Neural progenitor cell (in vitro differentiated cells): ENCODE measurements at regions not wholly inside any gene's neighbourhood (a gene's known extent, or its start where the extent isn't known, plus 50 kb on each side); places are given as distances from the start of the nearest gene placed in this dataset.

ENCODE experiments used
- DNase-seq: peaks from one replicate; pipeline ENCODE4 v3.0.0-alpha.2; 2016; ENCODE audit warnings: low spot score
- H2AFZ ChIP-seq: fragments of 200-600 bp; sonication (generic); replicated peaks from 2 replicates; pipeline ENCODE4 v1.6.1; 2016; ENCODE audit warnings: antibody characterized with exemption
- H3F3A ChIP-seq: fragments of 200-600 bp; sonication (generic); 2 replicates; pipeline ENCODE4 v1.6.1; 2016; ENCODE audit warnings: antibody characterized with exemption, low read depth
- H3K27ac ChIP-seq: fragments of 200-600 bp; sonication (generic); 2 replicates; pipeline ENCODE4 v1.5.1; 2016; ENCODE audit warnings: mild to moderate bottlenecking
- H3K27me3 ChIP-seq: fragments of 200-600 bp; sonication (generic); 2 replicates; pipeline ENCODE4 v1.6.1; 2016; ENCODE audit warnings: mild to moderate bottlenecking, moderate library complexity
- H3K36me3 ChIP-seq: fragments of 200-600 bp; sonication (generic); 2 replicates; pipeline ENCODE4 v1.5.1; 2016
- H3K4me1 ChIP-seq: fragments of 200-600 bp; sonication (generic); 2 replicates; pipeline ENCODE4 v1.6.1; 2016; ENCODE audit warnings: mixed run types
- H3K4me2 ChIP-seq: fragments of 200-600 bp; sonication (generic); 2 replicates; pipeline ENCODE4 v1.6.1; 2016
- H3K4me3 ChIP-seq: fragments of 200-600 bp; sonication (generic); 2 replicates; pipeline ENCODE4 v1.5.1; 2016
- H3K79me2 ChIP-seq: fragments of 200-600 bp; sonication (generic); 2 replicates; pipeline ENCODE4 v1.6.1; 2016; ENCODE audit warnings: low read depth
- H3K9ac ChIP-seq: fragments of 200-600 bp; sonication (generic); 2 replicates; pipeline ENCODE4 v1.6.1; 2016
- H3K9me3 ChIP-seq: fragments of 200-600 bp; sonication (generic); 2 replicates; pipeline ENCODE4 v1.5.1; 2016; ENCODE audit warnings: low read depth
- H4K20me1 ChIP-seq: fragments of 200-600 bp; sonication (generic); 2 replicates; pipeline ENCODE4 v1.6.1; 2016; ENCODE audit warnings: low read depth
- H3K27ac Mint-ChIP-seq: 3 replicates; pipeline ENCODE4 v1.8.0; 2021; ENCODE audit warnings: mixed read lengths
- H3K27me3 Mint-ChIP-seq: 2 replicates; pipeline ENCODE4 v1.8.0; 2022; ENCODE audit warnings: low read depth, mild to moderate bottlenecking, inconsistent platforms, moderate library complexity, mixed read lengths; ENCODE audit not compliant: insufficient read depth
- H3K36me3 Mint-ChIP-seq: 3 replicates; pipeline ENCODE4 v1.8.0; 2021; ENCODE audit warnings: mixed read lengths
- H3K4me1 Mint-ChIP-seq: 3 replicates; pipeline ENCODE4 v1.8.0; 2021; ENCODE audit warnings: mixed read lengths
- H3K4me3 Mint-ChIP-seq: 3 replicates; pipeline ENCODE4 v1.8.0; 2021; ENCODE audit warnings: mild to moderate bottlenecking, moderate library complexity, mixed read lengths
- H3K9me3 Mint-ChIP-seq: 3 replicates; pipeline ENCODE4 v1.8.0; 2020; ENCODE audit warnings: mixed read lengths
- EZH2 ChIP-seq: fragments of 200-600 bp; sonication (generic); IDR thresholded peaks from 2 replicates; pipeline ENCODE4 v1.6.1; 2017; ENCODE audit warnings: antibody characterized with exemption, mild to moderate bottlenecking, moderate library complexity
- EZH2phosphoT487 ChIP-seq: fragments of 200-600 bp; sonication (generic); IDR thresholded peaks from 2 replicates; pipeline ENCODE4 v1.6.1; 2017; ENCODE audit warnings: antibody characterized with exemption
- TF ChIP-seq, protein P1 (sequence below): fragments of 200-600 bp; sonication (generic); IDR thresholded peaks from 2 replicates; pipeline ENCODE4 v1.5.1; 2017; ENCODE audit warnings: antibody characterized with exemption, mild to moderate bottlenecking

GRCh38 chr17:77297693-77298666 lies 157.2 kb downstream of the SEC14L1 start:
- Mint-ChIP-seq H3K4me1 (peaks cover 2% of the 10 kb centered on the region), H3K4me3 (no peak overlapping the region), H3K36me3 (no peaks in the 10 kb centered on the region), H3K27me3 (peaks cover 7% of the 10 kb centered on the region), H3K27ac (no peak overlapping the region), H3K9me3 (no peaks in the 10 kb centered on the region)
- H2AFZ ChIP-seq = no peak overlapping the region
- no peak overlapping the region for H3K4me2 ChIP-seq
- H3K9me3 ChIP-seq = no peaks in the 10 kb centered on the region
- TF ChIP-seq, protein P1, sequence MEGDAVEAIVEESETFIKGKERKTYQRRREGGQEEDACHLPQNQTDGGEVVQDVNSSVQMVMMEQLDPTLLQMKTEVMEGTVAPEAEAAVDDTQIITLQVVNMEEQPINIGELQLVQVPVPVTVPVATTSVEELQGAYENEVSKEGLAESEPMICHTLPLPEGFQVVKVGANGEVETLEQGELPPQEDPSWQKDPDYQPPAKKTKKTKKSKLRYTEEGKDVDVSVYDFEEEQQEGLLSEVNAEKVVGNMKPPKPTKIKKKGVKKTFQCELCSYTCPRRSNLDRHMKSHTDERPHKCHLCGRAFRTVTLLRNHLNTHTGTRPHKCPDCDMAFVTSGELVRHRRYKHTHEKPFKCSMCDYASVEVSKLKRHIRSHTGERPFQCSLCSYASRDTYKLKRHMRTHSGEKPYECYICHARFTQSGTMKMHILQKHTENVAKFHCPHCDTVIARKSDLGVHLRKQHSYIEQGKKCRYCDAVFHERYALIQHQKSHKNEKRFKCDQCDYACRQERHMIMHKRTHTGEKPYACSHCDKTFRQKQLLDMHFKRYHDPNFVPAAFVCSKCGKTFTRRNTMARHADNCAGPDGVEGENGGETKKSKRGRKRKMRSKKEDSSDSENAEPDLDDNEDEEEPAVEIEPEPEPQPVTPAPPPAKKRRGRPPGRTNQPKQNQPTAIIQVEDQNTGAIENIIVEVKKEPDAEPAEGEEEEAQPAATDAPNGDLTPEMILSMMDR = no peak
- TF ChIP-seq EZH2phosphoT487 = no peak
- TF ChIP-seq EZH2 = no peak
- no peaks in the 10 kb centered on the region for H3K79me2 ChIP-seq
- H3K36me3 ChIP-seq = no peaks in the 10 kb centered on the region
- no peaks in the 10 kb centered on the region for H3F3A ChIP-seq
- no peak overlapping the region for H3K27ac ChIP-seq
- H3K27me3 ChIP-seq = no peaks in the 10 kb centered on the region
- H4K20me1 ChIP-seq = no peaks in the 10 kb centered on the region
- no peak overlapping the region for H3K9ac ChIP-seq
- no peak overlapping the region for H3K4me3 ChIP-seq
- H3K4me1 ChIP-seq = no peaks in the 10 kb centered on the region
- DNase-seq = no peak

DNA sequence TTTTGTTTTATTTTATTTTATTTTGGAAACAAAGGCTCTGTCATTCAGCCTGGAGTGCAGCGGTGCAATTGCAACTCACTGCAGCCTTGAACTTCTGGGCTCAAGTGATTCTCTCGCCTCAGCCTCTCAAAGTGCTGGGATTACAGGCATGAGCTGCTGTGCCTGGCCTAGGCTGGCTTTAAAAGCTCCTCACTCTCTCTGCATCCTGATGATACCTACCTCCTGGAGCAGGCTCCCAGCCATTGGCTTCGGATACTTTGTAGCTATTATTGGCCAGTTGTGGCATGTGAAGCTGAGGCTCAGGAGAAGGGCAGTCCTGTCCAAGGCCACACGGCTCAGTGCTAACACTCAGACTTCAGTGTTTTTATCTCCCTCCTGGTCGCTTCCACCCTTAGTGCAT lies 158.0 kb downstream of the SEC14L1 start:
- no peak overlapping the region for H2AFZ ChIP-seq
- H3K4me1 ChIP-seq = peaks cover 1% of the 10 kb centered on the region
- no peaks in the 10 kb centered on the region for H3K9me3 ChIP-seq
- no peak overlapping the region for H3K27ac Mint-ChIP-seq
- H3K27me3 Mint-ChIP-seq = peaks cover 7% of the 10 kb centered on the region
- no peaks in the 10 kb centered on the region for H3K9me3 Mint-ChIP-seq
- no peak overlapping the region for H3K9ac ChIP-seq
- TF ChIP-seq EZH2 (no peak), EZH2phosphoT487 (no peak)
- TF ChIP-seq, protein P1 = no peak
- H3K4me1 Mint-ChIP-seq = peaks cover 4% of the 10 kb centered on the region
- H3K27ac ChIP-seq = no peak overlapping the region
- H3K36me3 Mint-ChIP-seq = no peaks in the 10 kb centered on the region
- no peaks in the 10 kb centered on the region for H3K79me2 ChIP-seq
- H3K27me3 ChIP-seq = no peaks in the 10 kb centered on the region
- H3F3A ChIP-seq = peaks cover 3% of the 10 kb centered on the region
- no peak overlapping the region for H3K4me3 Mint-ChIP-seq
- no peak for DNase-seq
- no peaks in the 10 kb centered on the region for H3K36me3 ChIP-seq
- no peak overlapping the region for H3K4me3 ChIP-seq
- no peaks in the 10 kb centered on the region for H4K20me1 ChIP-seq
- H3K4me2 ChIP-seq = no peak overlapping the region

DNA sequence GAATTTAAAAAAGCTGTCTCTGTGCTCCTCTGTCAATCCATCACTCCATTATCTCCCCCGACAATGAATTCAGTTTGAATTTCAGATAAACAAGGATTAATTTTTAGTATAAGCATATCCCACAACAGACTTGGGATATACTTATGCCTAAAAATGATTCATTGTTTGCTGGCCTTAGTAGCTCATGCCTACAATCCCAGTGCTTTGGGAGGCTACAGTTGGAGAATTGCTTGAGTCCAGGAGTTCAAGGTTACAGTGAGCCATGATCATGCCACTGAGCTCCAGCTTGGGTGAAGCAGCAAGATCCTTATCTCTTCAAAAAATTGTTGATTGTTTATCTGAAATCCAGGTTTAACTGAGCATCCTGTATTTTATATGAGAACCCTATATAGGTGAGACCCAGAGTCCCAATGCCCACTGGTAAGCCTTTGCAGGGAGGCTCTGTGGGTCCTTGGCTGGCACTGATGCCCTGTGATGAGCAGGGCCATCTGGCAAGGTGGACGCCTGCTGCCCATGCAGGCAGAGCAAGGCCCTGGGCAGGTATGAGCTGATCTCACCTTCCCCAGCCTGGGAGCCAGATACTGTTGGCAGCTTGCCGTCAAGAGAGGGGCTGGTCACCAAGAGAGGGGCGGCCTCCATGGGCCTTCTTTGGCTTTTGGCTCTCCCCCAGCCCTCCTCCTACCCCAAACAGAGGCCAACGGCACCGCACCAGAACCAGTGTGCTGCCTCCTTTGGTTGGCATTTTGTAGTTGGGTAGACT lies 158.7 kb downstream of the SEC14L1 start:
- peaks cover 10% of the 10 kb centered on the region for H3K4me1 Mint-ChIP-seq
- Histone ChIP-seq H3K27ac (no peak overlapping the region), H3K9ac (no peak overlapping the region), H3K36me3 (no peaks in the 10 kb centered on the region), H4K20me1 (no peaks in the 10 kb centered on the region), H2AFZ (no peak overlapping the region), H3K4me2 (no peak overlapping the region), H3K9me3 (no peaks in the 10 kb centered on the region), H3K4me1 (peaks cover 7% of the 10 kb centered on the region), H3K4me3 (no peak overlapping the region), H3K79me2 (no peaks in the 10 kb centered on the region), H3K27me3 (no peaks in the 10 kb centered on the region), H3F3A (peaks cover 8% of the 10 kb centered on the region)
- H3K9me3 Mint-ChIP-seq = peaks cover 3% of the 10 kb centered on the region
- no peak overlapping the region for H3K4me3 Mint-ChIP-seq
- no peak for TF ChIP-seq EZH2
- no peak for TF ChIP-seq EZH2phosphoT487
- peaks cover 12% of the 10 kb centered on the region for H3K27me3 Mint-ChIP-seq
- H3K36me3 Mint-ChIP-seq = no peaks in the 10 kb centered on the region
- no peak for DNase-seq
- H3K27ac Mint-ChIP-seq = no peak overlapping the region
